ENCODE measurements at regions not wholly inside any gene's neighbourhood (a gene's known extent, or its start where the extent isn't known, plus 50 kb on each side); places are given as distances from the start of the nearest gene placed in this dataset.

DNA sequence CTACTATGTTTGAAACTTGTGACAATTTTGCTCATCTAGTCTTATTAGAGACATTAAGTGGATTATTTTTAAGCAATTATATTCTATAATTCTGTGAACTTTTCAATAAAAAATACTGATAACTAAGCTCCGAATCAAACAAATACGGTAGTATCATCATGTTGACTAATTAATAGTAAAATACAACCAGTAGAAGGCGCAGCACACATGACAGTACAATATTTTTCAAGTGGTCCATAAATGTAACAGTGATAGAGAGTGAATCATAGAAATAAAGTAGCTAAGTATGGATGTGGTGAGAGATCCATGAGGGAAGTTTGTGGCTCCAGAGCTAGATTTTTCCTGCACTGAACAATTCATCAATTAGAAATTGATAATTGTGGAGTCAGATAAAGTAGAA lies 666.2 kb downstream of the KCTD8 start:
- intact Hi-C loops (cut with DNase I) = no loop called here
- no peaks in the 10 kb centered on the region for H3K4me1 ChIP-seq
- H3K36me3 ChIP-seq = no peaks in the 10 kb centered on the region
- H3K4me3 ChIP-seq = no peak overlapping the region
- H3K27ac ChIP-seq = no peak overlapping the region
- no peak for ATAC-seq
- H3K9me3 ChIP-seq = no peaks in the 10 kb centered on the region
- DNase-seq = no peak
- WGBS, 2 donors = 81 to 91% methylated on average over 3 of the region's 3 CpGs
- H3K27me3 ChIP-seq = no peaks in the 10 kb centered on the region
- no peak for TF ChIP-seq CTCF (IDR thresholded peaks at IDR 0.05)

DNA sequence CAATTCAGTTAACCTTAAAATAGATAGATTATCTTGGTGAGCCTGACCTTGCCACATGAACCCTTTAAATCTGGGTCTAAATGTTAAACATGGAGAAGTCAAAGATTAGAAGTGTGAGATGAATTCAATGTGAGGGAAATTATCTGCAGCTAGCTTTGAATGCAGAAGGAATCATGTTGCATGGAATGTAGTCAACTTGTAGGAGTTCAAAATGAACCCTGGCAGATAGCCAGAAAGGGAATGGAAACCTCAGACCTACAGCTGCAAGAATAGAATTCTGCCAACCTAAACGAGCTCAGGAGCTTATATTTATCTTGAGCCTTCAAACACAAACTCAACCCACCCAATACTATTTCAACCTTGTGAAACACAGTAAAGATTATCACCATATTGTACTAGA lies 632.5 kb downstream of the KCTD8 start:
- no peak for TF ChIP-seq CTCF (IDR thresholded peaks at IDR 0.05)
- ATAC-seq (no peak), DNase-seq (no peak)
- peaks cover 0 to 30% (median 8%) of the 10 kb centered on the region in 11 donors for H3K9me3 ChIP-seq
- H3K27ac ChIP-seq = no peak overlapping the region
- no peaks in the 10 kb centered on the region for H3K4me1 ChIP-seq
- no peak overlapping the region for H3K4me3 ChIP-seq
- intact Hi-C loops (cut with DNase I) = no loop called here
- 7 to 8% methylated on average over 1 of the region's 1 CpG for WGBS, 2 donors
- no peaks in the 10 kb centered on the region for H3K27me3 ChIP-seq
- H3K36me3 ChIP-seq = no peaks in the 10 kb centered on the region

GRCh38 chr4:43822621-43823020 lies 626.0 kb downstream of the KCTD8 start:
- 64 to 67% methylated on average over 2 of the region's 2 CpGs for WGBS, 2 donors
- H3K9me3 ChIP-seq = peaks cover 0 to 48% (median 15%) of the 10 kb centered on the region in 11 donors
- no peak for ATAC-seq

GRCh38 chr4:43835869-43836268 lies 612.7 kb downstream of the KCTD8 start:
- no peak for ATAC-seq
- H3K27ac ChIP-seq = no peak overlapping the region
- TF ChIP-seq CTCF (IDR thresholded peaks at IDR 0.05) = no peak
- H3K4me1 ChIP-seq = no peaks in the 10 kb centered on the region
- intact Hi-C loops (cut with DNase I) = no loop called here
- H3K9me3 ChIP-seq = no peaks in the 10 kb centered on the region
- H3K36me3 ChIP-seq = no peaks in the 10 kb centered on the region
- no peak overlapping the region for H3K4me3 ChIP-seq
- no peak for DNase-seq
- H3K27me3 ChIP-seq = no peaks in the 10 kb centered on the region

More at GRCh38 chr4:43822621-43823020, 626.0 kb downstream of the KCTD8 start:
- TF ChIP-seq CTCF (IDR thresholded peaks at IDR 0.05) = no peak
- no peaks in the 10 kb centered on the region for H3K36me3 ChIP-seq
- DNase-seq = no peak
- no peak overlapping the region for H3K27ac ChIP-seq
- no peaks in the 10 kb centered on the region for H3K4me1 ChIP-seq
- H3K27me3 ChIP-seq = no peaks in the 10 kb centered on the region
- intact Hi-C loops (cut with DNase I) = no loop called here
- H3K4me3 ChIP-seq = no peak overlapping the region

- H3K9me3 ChIP-seq = no peaks in the 10 kb centered on the region
- no peaks in the 10 kb centered on the region for H3K4me1 ChIP-seq
- DNase-seq (no peak), ATAC-seq (no peak)
- no peaks in the 10 kb centered on the region for H3K27me3 ChIP-seq
- intact Hi-C loops (cut with DNase I) = no loop called here
- no peak overlapping the region for H3K27ac ChIP-seq
- no peaks in the 10 kb centered on the region for H3K36me3 ChIP-seq
- H3K4me3 ChIP-seq = no peak overlapping the region
- no peak for TF ChIP-seq CTCF (IDR thresholded peaks at IDR 0.05)
Observed at GRCh38 chr4:43837171-43837570, 611.4 kb downstream of the KCTD8 start.
